ENCODE measurements at regions not wholly inside any gene's neighbourhood (a gene's known extent, or its start where the extent isn't known, plus 50 kb on each side); places are given as distances from the start of the nearest gene placed in this dataset.

DNA sequence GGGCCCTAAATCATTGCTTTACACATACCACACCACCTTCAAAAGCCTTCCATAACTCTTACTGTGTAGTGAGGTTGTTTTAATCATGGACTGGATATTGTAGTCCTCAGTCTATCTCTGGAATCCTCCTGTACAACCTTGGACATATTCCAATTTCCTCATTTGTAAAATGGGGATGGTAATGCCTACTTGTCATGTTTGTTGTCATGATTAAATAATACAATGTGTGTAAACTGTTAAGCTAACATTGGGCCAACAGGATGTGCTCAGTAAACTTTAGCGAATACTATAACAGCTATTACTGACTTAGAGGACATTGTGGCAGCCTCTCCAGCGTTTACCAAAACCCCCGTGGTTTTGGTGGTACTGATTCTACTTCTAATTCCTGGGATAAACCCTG lies 74.7 kb upstream of the PTPRM start:
- no peak for DNase-seq

DNA sequence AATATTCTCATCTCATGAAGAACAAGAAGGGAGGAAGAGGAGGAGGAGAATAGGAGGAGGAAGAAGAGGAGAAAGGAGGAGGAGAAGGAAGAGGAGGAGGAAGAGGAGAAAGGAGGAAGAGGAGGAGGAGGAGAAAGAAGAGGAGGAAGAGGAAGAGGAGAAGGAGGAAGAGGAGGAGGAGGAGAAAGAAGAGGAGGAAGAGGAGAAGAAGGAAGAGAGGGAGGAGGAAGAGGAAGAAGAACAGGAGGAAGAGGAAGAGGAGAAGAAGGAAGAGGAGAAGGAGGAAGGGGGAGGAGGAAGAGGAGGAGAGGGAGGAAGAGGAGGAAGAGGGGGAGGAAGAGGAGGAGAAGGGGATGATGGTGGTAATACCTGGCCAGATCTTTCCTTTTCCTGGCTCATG lies 70.0 kb upstream of the PTPRM start:
- no peak for DNase-seq

DNA sequence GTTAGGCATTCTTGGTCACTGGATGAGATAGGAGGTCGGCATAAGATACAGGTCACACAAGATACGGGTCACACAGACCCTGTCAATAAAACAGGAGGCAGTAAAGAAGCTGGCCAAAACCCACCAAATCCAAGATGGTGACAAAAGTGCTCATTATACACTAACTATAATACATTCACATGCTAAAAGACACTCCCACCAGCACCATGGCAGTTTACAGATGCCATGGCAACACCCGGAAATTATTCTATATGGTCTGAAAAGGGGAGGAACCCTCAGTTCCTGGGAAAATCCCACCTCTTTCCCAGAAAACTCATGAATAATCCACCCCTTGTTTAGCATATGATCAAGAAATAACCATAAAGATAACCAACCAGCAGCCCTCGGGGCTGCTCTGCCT lies 56.0 kb upstream of the PTPRM start:
- DNase-seq, result no peak

DNA sequence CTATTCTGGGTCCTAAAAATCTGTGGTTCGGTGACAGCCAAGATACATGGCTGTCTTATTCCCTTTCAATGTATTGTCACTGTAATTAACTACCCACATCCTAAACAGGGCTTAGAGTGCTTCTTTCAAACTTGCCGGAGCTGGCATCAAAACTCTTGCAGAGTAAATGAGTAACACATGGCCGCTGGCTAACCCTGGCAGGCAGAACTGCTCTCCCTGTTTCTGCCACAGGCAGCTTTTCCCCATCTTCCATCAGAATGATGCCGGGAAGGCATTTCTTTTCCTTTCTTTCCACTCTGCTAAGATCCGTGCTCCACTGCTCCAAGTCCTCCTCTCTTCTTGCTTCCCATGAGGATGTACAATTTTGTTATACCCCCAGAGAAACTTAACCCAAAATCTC lies 54.8 kb upstream of the PTPRM start:
- DNase-seq, result no peak

DNA sequence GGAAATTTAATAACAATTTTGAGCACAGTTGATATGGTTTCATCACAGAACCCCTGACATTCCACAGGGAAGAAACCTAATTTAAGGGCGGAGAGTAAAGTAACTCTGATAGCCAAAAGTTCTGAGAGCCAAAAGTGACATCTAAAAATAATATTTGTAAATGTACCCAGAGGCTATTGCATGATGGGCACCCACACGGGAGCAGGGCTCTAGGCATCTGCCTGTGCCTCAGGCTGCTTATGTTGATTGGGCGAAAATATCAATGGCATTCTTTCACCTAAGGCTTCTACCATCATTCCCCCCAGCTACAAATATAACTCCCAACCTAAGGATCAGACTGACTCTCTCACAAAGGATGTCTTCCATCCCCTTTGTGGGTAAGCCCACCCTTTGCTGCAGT lies 54.1 kb upstream of the PTPRM start:
- DNase-seq, result no peak

DNA sequence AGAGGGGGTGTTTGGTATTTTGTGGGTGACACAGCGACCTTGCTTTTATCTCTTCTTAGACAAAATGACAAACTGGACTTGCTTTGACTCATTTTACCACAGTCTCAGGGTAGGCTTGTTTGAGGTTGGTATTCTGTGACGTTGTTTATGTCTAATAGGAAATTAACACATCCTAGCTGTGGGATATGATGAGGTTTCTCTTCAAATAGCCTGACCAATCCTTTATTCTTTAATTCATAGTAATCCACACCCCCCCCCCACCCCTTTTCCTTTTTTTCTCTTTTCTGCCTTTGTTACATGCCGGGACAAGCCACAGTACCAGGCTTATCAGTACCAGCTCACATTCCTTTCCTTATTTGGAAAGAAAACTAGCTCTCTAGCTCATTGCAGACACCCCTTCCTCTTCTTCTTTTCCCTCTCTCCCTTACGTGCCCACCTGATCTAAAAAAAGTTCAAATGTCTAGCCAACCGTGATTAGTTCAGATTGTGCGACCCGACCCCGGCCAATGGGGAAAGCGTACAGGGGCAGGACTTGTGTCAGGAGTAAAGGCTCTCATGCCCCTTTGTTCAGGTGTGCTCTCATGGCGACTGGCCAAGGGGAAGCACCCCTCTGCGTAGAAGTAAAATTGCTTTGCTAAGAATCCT lies 52.2 kb upstream of the PTPRM start:
- DNase-seq, result no peak

DNA sequence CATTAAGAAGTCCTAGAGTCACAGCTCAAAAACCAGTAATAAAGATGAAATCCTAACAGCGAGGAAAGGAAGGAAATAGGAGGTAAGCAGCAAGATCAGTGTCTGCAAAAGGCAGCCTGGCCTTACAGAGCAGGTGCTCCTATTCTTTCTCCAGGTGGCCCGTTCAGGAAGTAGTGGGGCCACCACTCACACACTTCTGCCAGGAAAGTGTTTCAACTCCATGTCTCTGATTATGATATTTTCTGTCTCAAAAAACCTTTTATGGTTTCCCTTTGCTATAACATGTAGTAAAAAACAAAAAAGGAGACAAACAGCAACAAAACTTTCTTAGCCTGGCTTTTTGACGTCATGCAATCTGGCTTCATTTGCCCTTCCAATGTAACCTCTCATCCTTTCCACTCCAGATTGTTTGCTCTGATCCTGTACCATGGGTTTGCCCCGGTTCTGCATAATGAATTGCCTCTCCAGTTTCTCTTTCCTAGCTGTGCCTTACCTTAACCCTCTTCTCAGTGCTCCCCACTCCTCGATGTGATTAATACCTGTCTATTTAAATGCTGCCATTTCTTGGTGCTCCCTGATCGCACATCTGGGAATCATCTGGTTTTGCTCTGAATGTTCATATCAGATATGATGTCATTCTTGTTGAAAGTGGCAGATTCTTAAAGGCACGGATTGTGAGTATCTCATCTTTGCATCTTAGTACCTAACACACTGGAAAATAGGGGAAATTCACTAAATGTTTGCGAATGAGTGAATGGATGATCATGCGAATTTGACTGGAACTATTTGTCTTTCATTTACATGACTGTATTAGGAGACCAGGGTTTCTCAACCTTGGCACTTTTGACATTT lies 50.6 kb upstream of the PTPRM start:
- DNase-seq, result no peak

Measured in retina (tissue), 1 donor.